HepG2 (cell line): ENCODE measurements at regions not wholly inside any gene's neighbourhood (a gene's known extent, or its start where the extent isn't known, plus 50 kb on each side); places are given as distances from the start of the nearest gene placed in this dataset.

ENCODE experiments used
- ATAC-seq: fragments of 200-7000 bp; cut with Tn5 transposase; 3 replicates; pipeline ENCODE4 v1.9.1; 2020; ENCODE audit warnings: mild to moderate bottlenecking, moderate library complexity
- BruUV-seq: library from RNA; stranded (reverse); fragments of 400-500 nt; replicated peaks from 2 replicates; lab custom pipeline; 2021; lab: Mats Ljungman, UMichigan
- CTCF ChIA-PET: fragments of 300-600 bp; formaldehyde crosslinking; extraction: SDS; loops from one replicate; lab custom pipeline; 2021; ENCODE audit warnings: low total read pairs, inconsistent platforms, low intra/inter-chr PET ratio; lab: Yijun Ruan, JAX
- POLR2A ChIA-PET: fragments of 350-600 bp; sonication (Branson Sonifier 250); formaldehyde crosslinking; loops from one replicate; lab custom pipeline; 2020; ENCODE audit warnings: antibody characterized with exemption, inconsistent platforms; lab: Yijun Ruan, JAX
- DNase-seq: peaks from one replicate; pipeline ENCODE4 v3.0.0-alpha.2; 2015; ENCODE audit warnings: low spot score
- FAIRE-seq: peaks from 3 replicates; lab custom pipeline; 2011; peaks lifted over from hg19 to GRCh38; lab: Jason Lieb, UNC
- H2AFZ ChIP-seq: one replicate; pipeline ENCODE4 v1.6.1; 2011; ENCODE audit warnings: low read length, inconsistent platforms
- H3K27ac ChIP-seq: fragments of 300-600 bp; 3 replicates; pipeline ENCODE4 v1.8.0; 2011; ENCODE audit warnings: mixed run types, mild to moderate bottlenecking, mixed read lengths, low read length, inconsistent platforms; ENCODE audit not compliant: insufficient read depth; ENCODE audit errors: extremely low read length
- H3K27me3 ChIP-seq, 2 experiments: fragments of 200-600 bp in 1 of 2; 2 replicates in 1 of 2; 3 replicates in 1 of 2; pipeline versions ENCODE4 v1.6.0 to v1.8.0; 2011; ENCODE audit warnings: low read length in 2 of 2, mild to moderate bottlenecking in 2 of 2, moderate library complexity in 2 of 2, inconsistent platforms in 1 of 2; ENCODE audit not compliant: insufficient read depth in 2 of 2, control insufficient read depth in 1 of 2
- H3K36me3 ChIP-seq, 2 experiments: fragments of 200-600 bp in 1 of 2; replicated peaks in 1 of 2; 2 replicates in 1 of 2; 3 replicates in 1 of 2; pipeline versions ENCODE4 v1.5.1 to v1.8.0; 2011; ENCODE audit warnings: low read length in 2 of 2, inconsistent platforms in 1 of 2; ENCODE audit not compliant: insufficient read depth in 2 of 2, control insufficient read depth in 1 of 2
- H3K4me1 ChIP-seq: 2 replicates; pipeline ENCODE4 v1.5.1; 2012; ENCODE audit warnings: low read length, inconsistent platforms; ENCODE audit not compliant: insufficient read depth
- H3K4me2 ChIP-seq: 2 replicates; pipeline ENCODE4 v1.6.0; 2011; ENCODE audit warnings: low read depth, low read length, inconsistent platforms
- H3K4me3 ChIP-seq, 3 experiments: fragments of 200-600 bp in 1 of 3; sonication (generic), shearing (Covaris generic) in 1 of 3; replicated peaks in 1 of 3; 2 replicates each; pipeline ENCODE4 v1.5.1; 2011 to 2016; ENCODE audit warnings: low read length in 3 of 3, inconsistent platforms in 2 of 3, low read depth in 2 of 3, mild to moderate bottlenecking in 2 of 3, control low read depth in 1 of 3, mixed read lengths in 1 of 3; ENCODE audit not compliant: insufficient read depth in 1 of 3
- H3K79me2 ChIP-seq: one replicate; pipeline ENCODE4 v1.6.1; 2011; ENCODE audit warnings: low read length, inconsistent platforms; ENCODE audit not compliant: insufficient read depth
- H3K9ac ChIP-seq: 2 replicates; pipeline ENCODE4 v1.6.0; 2011; ENCODE audit warnings: mild to moderate bottlenecking, low read depth, low read length, inconsistent platforms; ENCODE audit not compliant: insufficient read depth
- H3K9me3 ChIP-seq: 2 replicates; pipeline ENCODE4 v1.5.1; 2012; ENCODE audit warnings: mild to moderate bottlenecking, low read length
- H4K20me1 ChIP-seq: 2 replicates; pipeline ENCODE4 v1.6.0; 2011; ENCODE audit warnings: inconsistent platforms, mild to moderate bottlenecking, low read length, moderate library complexity; ENCODE audit not compliant: insufficient read depth
- EP300 ChIP-seq, 3 experiments: sonication (generic) in 1 of 3; formaldehyde crosslinking in 1 of 3; IDR thresholded peaks; 2 replicates each; pipeline versions ENCODE4 v1.5.1 to v1.6.1; 2011 to 2020; ENCODE audit warnings: low read depth in 2 of 3, low read length in 2 of 3, borderline replicate concordance in 1 of 3, improper control_type of control experiment in 1 of 3, mild to moderate bottlenecking in 1 of 3, missing genetic modification reagents in 1 of 3, moderate library complexity in 1 of 3
- FOXJ3 ChIP-seq: sonication (generic); formaldehyde crosslinking; IDR thresholded peaks from 2 replicates; pipeline ENCODE4 v1.4.0; 2020; ENCODE audit warnings: missing genetic modification reagents, mild to moderate bottlenecking, borderline replicate concordance
- GATA4 ChIP-seq: sonication (generic); IDR thresholded peaks from 2 replicates; pipeline ENCODE4 v1.6.1; 2016; ENCODE audit warnings: antibody characterized with exemption, low read depth, borderline replicate concordance
- KDM1A ChIP-seq: IDR thresholded peaks from 2 replicates; pipeline ENCODE4 v1.6.1; 2016; ENCODE audit warnings: missing compliant biosample characterization
- KLF16 ChIP-seq, 2 experiments: sonication (generic) in 1 of 2; formaldehyde crosslinking in 1 of 2; IDR thresholded peaks; 2 replicates each; pipeline versions ENCODE4 v1.6.1 to v1.8.0; 2016 to 2023; ENCODE audit warnings: missing genetic modification reagents in 2 of 2, missing compliant biosample characterization in 1 of 2
- NR2F2 ChIP-seq: IDR thresholded peaks from 2 replicates; pipeline ENCODE4 v1.6.1; 2012; ENCODE audit warnings: low read depth, inconsistent platforms, borderline replicate concordance
- SATB2 ChIP-seq: sonication (generic); formaldehyde crosslinking; IDR thresholded peaks from 2 replicates; pipeline ENCODE4 v1.5.0; 2020; ENCODE audit warnings: missing genetic modification reagents
- SMAD9 ChIP-seq: sonication (generic); formaldehyde crosslinking; IDR thresholded peaks from 2 replicates; pipeline ENCODE4 v1.5.1; 2020; ENCODE audit warnings: mild to moderate bottlenecking, missing genetic modification reagents
- SMARCC2 ChIP-seq: fragments of 450-650 bp; IDR thresholded peaks from 2 replicates; pipeline ENCODE4 v1.6.1; 2017; ENCODE audit warnings: antibody characterized with exemption, mild to moderate bottlenecking
- YEATS4 ChIP-seq: sonication (generic); formaldehyde crosslinking; IDR thresholded peaks from 2 replicates; pipeline ENCODE4 v1.4.0; 2020; ENCODE audit warnings: missing genetic modification reagents, borderline replicate concordance
- ZBTB42 ChIP-seq: sonication (generic); formaldehyde crosslinking; IDR thresholded peaks from 2 replicates; pipeline ENCODE4 v1.5.0; 2020; ENCODE audit warnings: mild to moderate bottlenecking, missing genetic modification reagents
- ZFX ChIP-seq: sonication (generic); formaldehyde crosslinking; IDR thresholded peaks from 2 replicates; pipeline ENCODE4 v1.4.0; 2020; ENCODE audit warnings: mild to moderate bottlenecking, low read depth, missing genetic modification reagents, moderate library complexity
- ZNF256 ChIP-seq: sonication (generic); formaldehyde crosslinking; conservative IDR thresholded peaks from 2 replicates; pipeline ENCODE4 v1.4.0; 2020; ENCODE audit warnings: missing genetic modification reagents
- ZNF3 ChIP-seq: IDR thresholded peaks from 2 replicates; pipeline ENCODE4 v1.7.0; 2017; ENCODE audit warnings: inconsistent platforms
- ZNF383 ChIP-seq: sonication (generic); formaldehyde crosslinking; IDR thresholded peaks from 2 replicates; pipeline ENCODE4 v1.4.0; 2020; ENCODE audit warnings: missing genetic modification reagents, mild to moderate bottlenecking, borderline replicate concordance
- ZNF879 ChIP-seq: sonication (generic); formaldehyde crosslinking; IDR thresholded peaks from 2 replicates; pipeline ENCODE4 v1.8.1; 2023; ENCODE audit warnings: missing genetic modification reagents
- WGBS: methylation state at CpG from one replicate; pipeline ENCODE4 v1.1.6; 2017; ENCODE audit warnings: low lambda C conversion rate; 5-methylcytosine and 5-hydroxymethylcytosine counted together
- in situ Hi-C: cut with HindIII; loops from 2 replicates; pipeline ENCODE4 v1.10.0; 2017; ENCODE audit warnings: low pct_unique_long_range_greater_than_20kb; ENCODE audit not compliant: extremely low pct_ligation_motif_present
- intact Hi-C: fragments of 100-400 bp; cut with micrococcal nuclease; formaldehyde crosslinking; loops from one replicate; pipeline ENCODE4 v1.10.0; 2022; ENCODE audit not compliant: unreplicated experiment
- TF ChIP-seq, protein P1 (sequence below): sonication (generic); formaldehyde crosslinking; IDR thresholded peaks from 2 replicates; pipeline ENCODE4 v1.4.0; 2020; ENCODE audit warnings: missing genetic modification reagents
- TF ChIP-seq, protein P2 (sequence below): IDR thresholded peaks from 2 replicates; pipeline ENCODE4 v1.6.1; 2016

DNA sequence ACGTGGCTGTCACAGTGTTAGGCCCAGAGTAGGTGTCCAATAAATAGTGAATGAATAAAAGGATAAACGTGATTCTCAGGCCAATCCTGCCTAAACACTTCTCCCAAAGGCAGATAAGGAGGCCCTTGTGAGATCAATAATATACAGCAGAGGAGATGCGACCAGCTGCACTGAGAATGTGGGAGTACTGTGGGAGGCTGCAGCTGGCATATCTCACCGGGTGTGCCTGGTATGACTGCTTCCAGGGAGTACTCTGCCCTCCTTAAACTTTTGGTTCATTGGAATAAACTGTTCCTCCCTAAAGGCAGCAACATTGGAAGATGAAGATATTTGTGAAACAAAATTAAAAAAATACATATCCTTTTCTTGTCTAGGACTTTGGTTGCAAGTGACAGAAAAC is 57.1 kb upstream of the PTPN3 start:
- Histone ChIP-seq H3K4me2 (no peak overlapping the region), H3K79me2 (no peaks in the 10 kb centered on the region), H2AFZ (no peak overlapping the region), H3K36me3 (no peaks in the 10 kb centered on the region)
- ATAC-seq (no peak), FAIRE-seq (no peak)
- in situ Hi-C loops, result no loop called here
- WGBS, result 24% methylated on average over 4 of the region's 4 CpGs
- TF ChIP-seq ZBTB42 (CRISPR knock-in tag) (no peak), SMAD9 (CRISPR knock-in tag) (no peak), KDM1A (CRISPR knock-in tag) (no peak), ZNF3 (CRISPR knock-in tag) (no peak), YEATS4 (no peak), EP300 (IDR thresholded peaks at IDR 0.05; ENCODE audit: low read depth in 2 of 2, low read length in 2 of 2) (no peak), EP300 (CRISPR knock-in tag; IDR thresholded peaks at IDR 0.05; ENCODE audit: borderline replicate concordance) (no peak), KLF16 (CRISPR knock-in tag; IDR thresholded peaks at IDR 0.05) (no peak), SMARCC2 (no peak), ZFX (CRISPR knock-in tag) (no peak), ZNF879 (CRISPR knock-in tag) (no peak), SATB2 (no peak), FOXJ3 (CRISPR knock-in tag) (no peak), ZNF383 (CRISPR knock-in tag) (no peak), ZNF256 (no peak), NR2F2 (no peak), GATA4 (no peak)
- TF ChIP-seq, protein P1, sequence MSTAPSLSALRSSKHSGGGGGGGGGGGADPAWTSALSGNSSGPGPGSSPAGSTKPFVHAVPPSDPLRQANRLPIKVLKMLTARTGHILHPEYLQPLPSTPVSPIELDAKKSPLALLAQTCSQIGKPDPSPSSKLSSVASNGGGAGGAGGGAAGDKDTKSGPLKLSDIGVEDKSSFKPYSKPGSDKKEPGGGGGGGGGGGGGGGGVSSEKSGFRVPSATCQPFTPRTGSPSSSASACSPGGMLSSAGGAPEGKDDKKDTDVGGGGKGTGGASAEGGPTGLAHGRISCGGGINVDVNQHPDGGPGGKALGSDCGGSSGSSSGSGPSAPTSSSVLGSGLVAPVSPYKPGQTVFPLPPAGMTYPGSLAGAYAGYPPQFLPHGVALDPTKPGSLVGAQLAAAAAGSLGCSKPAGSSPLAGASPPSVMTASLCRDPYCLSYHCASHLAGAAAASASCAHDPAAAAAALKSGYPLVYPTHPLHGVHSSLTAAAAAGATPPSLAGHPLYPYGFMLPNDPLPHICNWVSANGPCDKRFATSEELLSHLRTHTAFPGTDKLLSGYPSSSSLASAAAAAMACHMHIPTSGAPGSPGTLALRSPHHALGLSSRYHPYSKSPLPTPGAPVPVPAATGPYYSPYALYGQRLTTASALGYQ (CRISPR knock-in tag), result no peak
- TF ChIP-seq, protein P2, sequence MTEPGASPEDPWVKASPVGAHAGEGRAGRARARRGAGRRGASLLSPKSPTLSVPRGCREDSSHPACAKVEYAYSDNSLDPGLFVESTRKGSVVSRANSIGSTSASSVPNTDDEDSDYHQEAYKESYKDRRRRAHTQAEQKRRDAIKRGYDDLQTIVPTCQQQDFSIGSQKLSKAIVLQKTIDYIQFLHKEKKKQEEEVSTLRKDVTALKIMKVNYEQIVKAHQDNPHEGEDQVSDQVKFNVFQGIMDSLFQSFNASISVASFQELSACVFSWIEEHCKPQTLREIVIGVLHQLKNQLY (CRISPR knock-in tag), result no peak
- TF ChIP-seq, all 625 proteins: peak for 0
- DNase-seq, result no peak
- intact Hi-C loops, result no loop called here
- no peak overlapping the region for H3K4me3 ChIP-seq
- H3K9ac ChIP-seq, result no peak overlapping the region
- BruUV-seq, result no TSS peak
- H4K20me1 ChIP-seq, result no peaks in the 10 kb centered on the region
- no peaks in the 10 kb centered on the region for H3K9me3 ChIP-seq
- H3K27me3 ChIP-seq, result no peaks in the 10 kb centered on the region; a peak in 1 of 5 replicates
- no peak overlapping the region for H3K27ac ChIP-seq
- POLR2A ChIA-PET, result no interaction called here
- CTCF ChIA-PET, result no interaction called here
- H3K4me1 ChIP-seq, result no peaks in the 10 kb centered on the region
